ENCODE measurements at regions not wholly inside any gene's neighbourhood (a gene's known extent, or its start where the extent isn't known, plus 50 kb on each side); places are given as distances from the start of the nearest gene placed in this dataset.

- ChIA-PET CTCF (no interaction called here), POLR2A (no interaction called here)
Observed at GRCh38 chr7:89760690-89761089, 393.6 kb upstream of the STEAP1 start.

- ChIA-PET POLR2A (no interaction called here), CTCF (no interaction called here)
Observed at GRCh38 chr7:89761173-89761572, 393.1 kb upstream of the STEAP1 start.

- ChIA-PET CTCF (no interaction called here), POLR2A (no interaction called here)
Observed at GRCh38 chr7:89770161-89770560, 384.1 kb upstream of the STEAP1 start.

GRCh38 chr7:89771003-89771636 lies 383.1 kb upstream of the STEAP1 start:
- ChIA-PET CTCF (no interaction called here), POLR2A (no interaction called here)

- ChIA-PET CTCF (no interaction called here), POLR2A (no interaction called here)
Observed at GRCh38 chr7:89772276-89772675, 382.0 kb upstream of the STEAP1 start.

GRCh38 chr7:89773611-89774010 lies 380.7 kb upstream of the STEAP1 start:
- ChIA-PET POLR2A (no interaction called here), CTCF (no interaction called here)

- ChIA-PET POLR2A (no interaction called here), CTCF (no interaction called here)
Observed at GRCh38 chr7:89775459-89775858, 378.8 kb upstream of the STEAP1 start.

- ChIA-PET CTCF (no interaction called here), POLR2A (no interaction called here)
Observed at GRCh38 chr7:89776980-89777379, 377.3 kb upstream of the STEAP1 start.

- ChIA-PET CTCF (no interaction called here), POLR2A (no interaction called here)
Observed at GRCh38 chr7:89777499-89777898, 376.8 kb upstream of the STEAP1 start.

GRCh38 chr7:89780291-89780690 lies 374.0 kb upstream of the STEAP1 start:
- POLR2A ChIA-PET = no interaction called here

GRCh38 chr7:89796481-89796880 lies 357.8 kb upstream of the STEAP1 start:
- ChIA-PET CTCF (no interaction called here), POLR2A (no interaction called here)

More at GRCh38 chr7:89780291-89780690, 374.0 kb upstream of the STEAP1 start:
- CTCF ChIA-PET = no interaction called here

- ChIA-PET POLR2A (no interaction called here), CTCF (no interaction called here)
Observed at GRCh38 chr7:89797965-89798598, 356.2 kb upstream of the STEAP1 start.

- ChIA-PET CTCF (no interaction called here), POLR2A (no interaction called here)
Observed at GRCh38 chr7:89798599-89798996, 355.7 kb upstream of the STEAP1 start.

GRCh38 chr7:89800761-89801160 lies 353.5 kb upstream of the STEAP1 start:
- POLR2A ChIA-PET = no interaction called here

GRCh38 chr7:89809291-89809690 lies 345.0 kb upstream of the STEAP1 start:
- ChIA-PET CTCF (no interaction called here), POLR2A (no interaction called here)

More at GRCh38 chr7:89800761-89801160, 353.5 kb upstream of the STEAP1 start:
- CTCF ChIA-PET = no interaction called here

GRCh38 chr7:89813081-89813480 lies 341.2 kb upstream of the STEAP1 start:
- CTCF ChIA-PET = no interaction called here
- POLR2A ChIA-PET = no interaction called here

GRCh38 chr7:89826121-89826520 lies 328.1 kb upstream of the STEAP1 start:
- ChIA-PET CTCF (no interaction called here), POLR2A (no interaction called here)

- ChIA-PET POLR2A (no interaction called here), CTCF (no interaction called here)
Observed at GRCh38 chr7:89826557-89826956, 327.7 kb upstream of the STEAP1 start.

- CTCF ChIA-PET = no interaction called here
- POLR2A ChIA-PET = no interaction called here
Observed at GRCh38 chr7:89837515-89837914, 316.8 kb upstream of the STEAP1 start.

- CTCF ChIA-PET = no interaction called here
Observed at GRCh38 chr7:89839329-89839728, 314.9 kb upstream of the STEAP1 start.

GRCh38 chr7:89845952-89846351 lies 308.3 kb upstream of the STEAP1 start:
- ChIA-PET CTCF (no interaction called here), POLR2A (no interaction called here)

More at GRCh38 chr7:89839329-89839728, 314.9 kb upstream of the STEAP1 start:
- POLR2A ChIA-PET = no interaction called here

GRCh38 chr7:89849052-89849451 lies 305.2 kb upstream of the STEAP1 start:
- POLR2A ChIA-PET = no interaction called here
- CTCF ChIA-PET = no interaction called here

All from activated CD8-positive, alpha-beta memory T cell treated with anti-CD3 and anti-CD28 coated beads for 36 hours (primary cell).